ENCODE measurements at regions not wholly inside any gene's neighbourhood (a gene's known extent, or its start where the extent isn't known, plus 50 kb on each side); places are given as distances from the start of the nearest gene placed in this dataset.
"Not testable (repeated sequence)": the region's sequence is repeated elsewhere in the genome, so short reads cannot be mapped to it uniquely, and the experiment has no call there.

- no peak for DNase-seq
Observed at GRCh38 chr6:27136978-27137814, 110.3 kb upstream of the PRSS16 start.

GRCh38 chr6:27138406-27138805 is 109.1 kb upstream of the PRSS16 start:
- DNase-seq, result no peak

GRCh38 chr6:27138837-27139755 is 108.4 kb upstream of the PRSS16 start:
- DNase-seq, result peak; percentile 71

- no peak for DNase-seq
Observed at GRCh38 chr6:27139756-27140579, 107.5 kb upstream of the PRSS16 start.

- no peak for DNase-seq
Observed at GRCh38 chr6:27140999-27141528, 106.4 kb upstream of the PRSS16 start.

- no peak for DNase-seq
Observed at GRCh38 chr6:27141529-27142015, 105.9 kb upstream of the PRSS16 start.

GRCh38 chr6:27143020-27143388 is 104.5 kb upstream of the PRSS16 start:
- not testable (repeated sequence) for DNase-seq

- DNase-seq, result no peak
Observed at GRCh38 chr6:27143474-27144026, 104.0 kb upstream of the PRSS16 start.

GRCh38 chr6:27144740-27145079 is 102.8 kb upstream of the PRSS16 start:
- DNase-seq, result no peak

GRCh38 chr6:27145731-27146455 is 101.6 kb upstream of the PRSS16 start:
- DNase-seq, result peak; percentile 98

GRCh38 chr6:27146456-27146705 is 101.1 kb upstream of the PRSS16 start:
- DNase-seq, result not testable (repeated sequence)

- DNase-seq, result peak; percentile 99
Observed at GRCh38 chr6:27146706-27147505, 100.6 kb upstream of the PRSS16 start.

GRCh38 chr6:27148404-27148795 is 99.1 kb upstream of the PRSS16 start:
- no peak for DNase-seq

- DNase-seq, result no peak
Observed at GRCh38 chr6:27149150-27149549, 98.4 kb upstream of the PRSS16 start.

GRCh38 chr6:27154696-27155095 is 92.8 kb upstream of the PRSS16 start:
- DNase-seq, result no peak

GRCh38 chr6:27156874-27157458 is 90.5 kb upstream of the PRSS16 start:
- DNase-seq, result no peak

- DNase-seq, result no peak
Observed at GRCh38 chr6:27157459-27158315, 89.8 kb upstream of the PRSS16 start.

- DNase-seq, result no peak
Observed at GRCh38 chr6:27158316-27158643, 89.2 kb upstream of the PRSS16 start.

GRCh38 chr6:27159725-27160124 is 87.8 kb upstream of the PRSS16 start:
- DNase-seq, result no peak
